GM12891 (cell line): ENCODE measurements at regions not wholly inside any gene's neighbourhood (a gene's known extent, or its start where the extent isn't known, plus 50 kb on each side); places are given as distances from the start of the nearest gene placed in this dataset.
"Not testable (repeated sequence)": the region's sequence is repeated elsewhere in the genome, so short reads cannot be mapped to it uniquely, and the experiment has no call there.

ENCODE experiments used
- DNase-seq: peaks from one replicate; pipeline ENCODE4 v3.0.0; 2011; ENCODE audit warnings: low spot score; ENCODE audit not compliant: insufficient read length
- FAIRE-seq: peaks from 2 replicates; lab custom pipeline; 2011; peaks lifted over from hg19 to GRCh38; lab: Jason Lieb, UNC
- PAX5 ChIP-seq: IDR thresholded peaks from 2 replicates; pipeline ENCODE4 v1.6.1; 2011; ENCODE audit warnings: low read length, moderate library complexity, mild to moderate bottlenecking; ENCODE audit not compliant: insufficient read depth, severe bottlenecking
- POLR2A ChIP-seq: IDR thresholded peaks from 2 replicates; pipeline ENCODE4 v1.6.1; 2011; ENCODE audit warnings: low read depth, low read length, control low read depth
- POLR2AphosphoS5 ChIP-seq: IDR thresholded peaks from 2 replicates; pipeline ENCODE4 v1.6.1; 2011; ENCODE audit warnings: low read depth, low read length, control low read depth
- POU2F2 ChIP-seq: IDR thresholded peaks from 2 replicates; pipeline ENCODE4 v1.6.1; 2011; ENCODE audit warnings: low read depth, mild to moderate bottlenecking, control low read depth, low read length, moderate library complexity
- SPI1 ChIP-seq: IDR thresholded peaks from 2 replicates; pipeline ENCODE4 v1.6.1; 2011; ENCODE audit warnings: low read depth, low read length, control low read depth
- TAF1 ChIP-seq: IDR thresholded peaks from 2 replicates; pipeline ENCODE4 v1.6.1; 2011; ENCODE audit warnings: low read depth, low read length, control low read depth

GRCh38 chr2:20499387-20499786 is 52.5 kb downstream of the RHOB start:
- FAIRE-seq (no peak), DNase-seq (no peak)

GRCh38 chr2:20501974-20502373 is 55.1 kb downstream of the RHOB start:
- DNase-seq (no peak), FAIRE-seq (no peak)
- TF ChIP-seq SPI1 (no peak), TAF1 (no peak)

More at GRCh38 chr2:20499387-20499786, 52.5 kb downstream of the RHOB start:
- TF ChIP-seq POLR2AphosphoS5 = no peak
- TF ChIP-seq TAF1 = no peak
- TF ChIP-seq POLR2A = no peak
- no peak for TF ChIP-seq PAX5
- TF ChIP-seq POU2F2 = no peak
- no peak for TF ChIP-seq SPI1

GRCh38 chr2:20502496-20502895 is 55.6 kb downstream of the RHOB start:
- not testable (repeated sequence) for FAIRE-seq

GRCh38 chr2:20504174-20504573 is 57.3 kb downstream of the RHOB start:
- no peak for TF ChIP-seq POLR2A
- no peak for TF ChIP-seq POLR2AphosphoS5
- no peak for TF ChIP-seq TAF1
- no peak for TF ChIP-seq PAX5
- no peak for TF ChIP-seq POU2F2
- TF ChIP-seq SPI1 = no peak
- FAIRE-seq (no peak), DNase-seq (no peak)

More at GRCh38 chr2:20502496-20502895, 55.6 kb downstream of the RHOB start:
- not testable (repeated sequence) for DNase-seq

GRCh38 chr2:20506201-20506685 is 59.4 kb downstream of the RHOB start:
- FAIRE-seq = no peak
- TF ChIP-seq TAF1 (no peak), SPI1 (no peak), POU2F2 (no peak), POLR2AphosphoS5 (no peak), PAX5 (no peak), POLR2A (no peak)
- DNase-seq = no peak

GRCh38 chr2:20507166-20507692 is 60.4 kb downstream of the RHOB start:
- FAIRE-seq = peak; percentile 74
- peak; percentile 45 for DNase-seq
- TF ChIP-seq POU2F2 (peak; percentile 82), PAX5 (no peak)

GRCh38 chr2:20507711-20508110 is 60.8 kb downstream of the RHOB start:
- TF ChIP-seq PAX5 = no peak
- TF ChIP-seq POLR2AphosphoS5 = no peak
- no peak for TF ChIP-seq TAF1
- no peak for TF ChIP-seq POU2F2
- no peak for TF ChIP-seq SPI1
- no peak for TF ChIP-seq POLR2A
- FAIRE-seq = no peak
- DNase-seq = no peak

- no peak for TF ChIP-seq PAX5
- TF ChIP-seq TAF1 = no peak
- TF ChIP-seq POLR2AphosphoS5 = no peak
- no peak for TF ChIP-seq SPI1
- DNase-seq (no peak), FAIRE-seq (no peak)
Observed at GRCh38 chr2:20509301-20509769, 62.5 kb downstream of the RHOB start.

GRCh38 chr2:20509770-20510490 is 63.1 kb downstream of the RHOB start:
- TF ChIP-seq POLR2A = no peak
- no peak for TF ChIP-seq TAF1
- TF ChIP-seq POU2F2 = no peak
- no peak for TF ChIP-seq PAX5
- no peak for TF ChIP-seq SPI1
- no peak for TF ChIP-seq POLR2AphosphoS5
- DNase-seq = no peak
- FAIRE-seq = no peak

- FAIRE-seq (no peak), DNase-seq (no peak)
- TF ChIP-seq SPI1 = no peak
- TF ChIP-seq POLR2A = no peak
- TF ChIP-seq TAF1 = no peak
- TF ChIP-seq POU2F2 = no peak
- TF ChIP-seq POLR2AphosphoS5 = no peak
- no peak for TF ChIP-seq PAX5
Observed at GRCh38 chr2:20511130-20511529, 64.3 kb downstream of the RHOB start.
